ENCODE measurements at regions not wholly inside any gene's neighbourhood (a gene's known extent, or its start where the extent isn't known, plus 50 kb on each side); places are given as distances from the start of the nearest gene placed in this dataset.
A peak's percentile ranks its signal among the peaks of the same experiment; 100 is the strongest.

DNA sequence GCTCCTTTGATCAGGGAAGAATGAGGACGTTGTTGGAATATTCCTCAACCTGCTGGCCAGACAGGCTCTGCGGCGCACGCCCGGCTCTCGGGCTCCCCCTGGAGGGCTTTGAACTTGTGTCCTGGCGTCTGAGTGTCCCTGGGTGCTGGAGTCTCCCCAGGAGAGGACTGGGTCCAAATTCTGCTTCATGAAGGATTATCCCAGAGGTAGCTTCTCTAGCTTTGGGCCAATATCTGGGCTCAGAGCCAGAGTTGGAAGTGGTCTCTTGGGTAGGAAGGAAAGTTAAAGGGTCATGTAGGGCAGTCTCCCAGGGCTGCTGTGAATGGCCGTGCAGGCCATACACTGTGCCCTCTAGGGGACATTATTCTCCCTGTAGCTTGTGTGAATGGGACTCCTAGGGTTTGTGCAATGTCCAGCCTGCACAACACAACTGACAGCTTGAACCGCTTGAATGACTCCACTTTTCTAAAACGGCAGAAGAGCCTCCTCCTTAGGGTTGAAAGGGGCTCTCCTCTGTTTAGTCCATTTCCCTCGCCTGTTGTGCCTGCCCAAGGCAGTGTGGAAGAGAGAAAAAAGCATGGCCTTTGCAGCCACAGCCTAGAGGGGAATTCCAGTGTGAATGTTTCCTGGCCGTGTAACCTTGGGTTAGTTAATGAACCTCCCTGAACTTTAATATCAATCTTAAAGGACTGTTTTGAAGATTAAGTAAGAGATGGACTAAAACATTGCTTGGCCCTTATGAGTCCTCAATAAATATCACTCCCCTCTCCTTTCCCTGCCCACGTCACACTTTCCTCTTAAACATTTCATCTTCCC, 111.2 kb upstream of the THY1 start:
- TF ChIP-seq, protein P1, sequence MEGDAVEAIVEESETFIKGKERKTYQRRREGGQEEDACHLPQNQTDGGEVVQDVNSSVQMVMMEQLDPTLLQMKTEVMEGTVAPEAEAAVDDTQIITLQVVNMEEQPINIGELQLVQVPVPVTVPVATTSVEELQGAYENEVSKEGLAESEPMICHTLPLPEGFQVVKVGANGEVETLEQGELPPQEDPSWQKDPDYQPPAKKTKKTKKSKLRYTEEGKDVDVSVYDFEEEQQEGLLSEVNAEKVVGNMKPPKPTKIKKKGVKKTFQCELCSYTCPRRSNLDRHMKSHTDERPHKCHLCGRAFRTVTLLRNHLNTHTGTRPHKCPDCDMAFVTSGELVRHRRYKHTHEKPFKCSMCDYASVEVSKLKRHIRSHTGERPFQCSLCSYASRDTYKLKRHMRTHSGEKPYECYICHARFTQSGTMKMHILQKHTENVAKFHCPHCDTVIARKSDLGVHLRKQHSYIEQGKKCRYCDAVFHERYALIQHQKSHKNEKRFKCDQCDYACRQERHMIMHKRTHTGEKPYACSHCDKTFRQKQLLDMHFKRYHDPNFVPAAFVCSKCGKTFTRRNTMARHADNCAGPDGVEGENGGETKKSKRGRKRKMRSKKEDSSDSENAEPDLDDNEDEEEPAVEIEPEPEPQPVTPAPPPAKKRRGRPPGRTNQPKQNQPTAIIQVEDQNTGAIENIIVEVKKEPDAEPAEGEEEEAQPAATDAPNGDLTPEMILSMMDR (IDR thresholded peaks at IDR 0.05), result peak; percentile 39 to 60 (median 45)
- no peak for TF ChIP-seq POLR2A (IDR thresholded peaks at IDR 0.05)
